Esophagus squamous epithelium (tissue), 5 donors: ENCODE measurements at regions not wholly inside any gene's neighbourhood (a gene's known extent, or its start where the extent isn't known, plus 50 kb on each side); places are given as distances from the start of the nearest gene placed in this dataset.

Experiments
- DNase-seq: peaks from one replicate; lab custom pipeline; 2025; lab: John Stamatoyannopoulos, UW
- H3K27ac ChIP-seq, 4 donors: fragments of 200-600 bp; sonication (generic); one replicate each; pipeline ENCODE4 v1.5.1; 2016 to 2019; ENCODE audit warnings: mild to moderate bottlenecking in 1 of 4
- H3K27me3 ChIP-seq, 4 donors: fragments of 200-600 bp; sonication (generic); 1 replicate in 3 of 4; 2 replicates in 1 of 4; pipeline versions ENCODE4 v1.5.1 to v1.6.0; 2017 to 2021; ENCODE audit warnings: antibody characterized with exemption in 1 of 4
- H3K36me3 ChIP-seq, 3 donors: fragments of 200-600 bp; sonication (generic); one replicate each; pipeline ENCODE4 v1.5.1; 2016 to 2019
- H3K4me1 ChIP-seq, 3 donors: fragments of 200-600 bp; sonication (generic); one replicate each; pipeline ENCODE4 v1.5.1; 2017 to 2019
- H3K4me3 ChIP-seq, 4 donors: fragments of 200-600 bp; sonication (generic); 1 replicate in 3 of 4; 2 replicates in 1 of 4; pipeline ENCODE4 v1.5.1; 2016 to 2019; ENCODE audit warnings: mild to moderate bottlenecking in 2 of 4, moderate library complexity in 1 of 4
- H3K9me3 ChIP-seq, 3 donors: fragments of 200-600 bp; sonication (generic); one replicate each; pipeline ENCODE4 v1.5.1; 2016 to 2019
- POLR2A ChIP-seq, 4 donors: fragments of 450-650 bp; IDR thresholded peaks; one replicate each; pipeline ENCODE4 v1.6.1; 2017; ENCODE audit warnings: antibody characterized with exemption in 4 of 4, mild to moderate bottlenecking in 4 of 4, moderate library complexity in 3 of 4
- WGBS, 2 donors: methylation state at CpG; one replicate each; pipeline ENCODE4 v1.1.5; 2018; 5-methylcytosine and 5-hydroxymethylcytosine counted together
- intact Hi-C: fragments of 100-400 bp; cut with DNase I; formaldehyde crosslinking; loops from one replicate; pipeline ENCODE4 v1.15.0; 2022
- TF ChIP-seq, protein P1 (sequence below), 6 experiments: fragments of 450-650 bp in 4 of 6; fragments of 200-600 bp in 2 of 6; sonication (generic) in 2 of 6; IDR thresholded peaks; one replicate each; pipeline ENCODE4 v1.5.1; 2016 to 2019; ENCODE audit warnings: antibody characterized with exemption in 6 of 6, mild to moderate bottlenecking in 4 of 6, moderate library complexity in 4 of 6
- donor health status: DM: yes; HTN: yes; CAD: no.

DNA sequence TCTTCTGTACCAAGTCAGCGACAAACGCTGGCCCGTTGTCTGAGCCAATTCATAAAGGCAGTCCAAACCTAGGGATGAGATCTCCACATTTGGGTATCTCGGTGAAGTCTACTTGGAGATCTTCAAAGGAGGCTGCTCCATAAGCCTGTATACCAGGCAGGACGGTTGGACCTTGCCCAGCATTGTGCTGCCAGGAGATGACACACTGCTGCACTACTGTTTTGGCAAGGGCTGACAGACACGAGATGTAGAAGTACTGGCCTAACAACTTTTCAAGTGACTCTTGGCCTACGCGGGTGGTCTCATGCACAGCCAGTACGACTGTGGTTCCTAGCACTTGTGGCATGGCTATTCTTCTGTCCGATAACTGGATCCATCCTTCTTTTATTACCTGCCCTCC lies 135.3 kb downstream of the SLC38A6 start:
- no peak for TF ChIP-seq POLR2A (IDR thresholded peaks at IDR 0.05)
- TF ChIP-seq, protein P1, sequence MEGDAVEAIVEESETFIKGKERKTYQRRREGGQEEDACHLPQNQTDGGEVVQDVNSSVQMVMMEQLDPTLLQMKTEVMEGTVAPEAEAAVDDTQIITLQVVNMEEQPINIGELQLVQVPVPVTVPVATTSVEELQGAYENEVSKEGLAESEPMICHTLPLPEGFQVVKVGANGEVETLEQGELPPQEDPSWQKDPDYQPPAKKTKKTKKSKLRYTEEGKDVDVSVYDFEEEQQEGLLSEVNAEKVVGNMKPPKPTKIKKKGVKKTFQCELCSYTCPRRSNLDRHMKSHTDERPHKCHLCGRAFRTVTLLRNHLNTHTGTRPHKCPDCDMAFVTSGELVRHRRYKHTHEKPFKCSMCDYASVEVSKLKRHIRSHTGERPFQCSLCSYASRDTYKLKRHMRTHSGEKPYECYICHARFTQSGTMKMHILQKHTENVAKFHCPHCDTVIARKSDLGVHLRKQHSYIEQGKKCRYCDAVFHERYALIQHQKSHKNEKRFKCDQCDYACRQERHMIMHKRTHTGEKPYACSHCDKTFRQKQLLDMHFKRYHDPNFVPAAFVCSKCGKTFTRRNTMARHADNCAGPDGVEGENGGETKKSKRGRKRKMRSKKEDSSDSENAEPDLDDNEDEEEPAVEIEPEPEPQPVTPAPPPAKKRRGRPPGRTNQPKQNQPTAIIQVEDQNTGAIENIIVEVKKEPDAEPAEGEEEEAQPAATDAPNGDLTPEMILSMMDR (IDR thresholded peaks at IDR 0.05): no peak
- Histone ChIP-seq H3K4me1 (no peaks in the 10 kb centered on the region), H3K9me3 (peaks cover 0 to 14% (median 13%) of the 10 kb centered on the region in 3 donors), H3K36me3 (no peaks in the 10 kb centered on the region), H3K27ac (no peak overlapping the region), H3K4me3 (no peak overlapping the region), H3K27me3 (peaks cover 0 to 15% (median 0%) of the 10 kb centered on the region in 4 donors)
- intact Hi-C loops: no loop called here
- DNase-seq: no peak
- WGBS, 2 donors: 76 to 85% methylated on average over 6 of the region's 10 CpGs

DNA sequence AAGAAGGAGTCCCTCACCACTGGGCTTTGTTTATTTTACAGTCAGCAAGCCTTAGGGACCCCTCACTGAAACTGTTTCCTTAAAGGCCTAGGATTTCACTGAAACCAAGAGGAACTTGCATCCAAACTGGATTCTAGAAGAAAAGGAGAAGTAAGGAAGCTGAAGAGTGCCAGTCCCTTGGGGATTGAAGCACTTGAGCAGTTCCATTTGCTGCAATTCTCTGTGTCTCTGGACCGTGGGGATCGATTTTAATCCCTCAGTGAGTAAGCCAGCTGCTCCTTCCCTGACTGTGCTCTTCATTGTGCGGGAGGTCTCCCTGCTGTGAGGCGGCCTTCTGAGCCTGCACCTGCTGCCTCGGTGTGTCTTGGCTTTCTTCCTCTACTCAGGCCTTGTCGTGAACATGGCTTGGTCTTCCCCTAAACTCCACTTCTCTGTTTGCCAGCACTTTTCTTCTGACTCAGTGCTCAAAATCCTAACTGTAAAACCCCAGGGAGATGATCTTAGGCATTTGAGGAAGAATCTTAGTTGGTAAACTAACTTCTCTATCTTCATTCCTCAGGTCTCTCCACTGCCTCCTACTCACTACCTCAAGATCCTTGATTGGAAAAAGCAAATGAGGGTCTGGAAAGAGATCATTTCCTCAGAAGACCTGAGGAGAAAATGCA lies 132.6 kb downstream of the SLC38A6 start:
- Histone ChIP-seq H3K4me3 (no peak overlapping the region), H3K9me3 (peaks cover 0 to 13% (median 10%) of the 10 kb centered on the region in 3 donors), H3K27ac (no peak overlapping the region), H3K27me3 (peaks cover 0 to 22% (median 0%) of the 10 kb centered on the region in 4 donors), H3K36me3 (no peaks in the 10 kb centered on the region), H3K4me1 (no peaks in the 10 kb centered on the region)
- TF ChIP-seq POLR2A (IDR thresholded peaks at IDR 0.05): no peak
- TF ChIP-seq, protein P1 (IDR thresholded peaks at IDR 0.05): no peak
- intact Hi-C loops: no loop called here
- no peak for DNase-seq
- WGBS, 2 donors: 64 to 65% methylated on average over 6 of the region's 6 CpGs

DNA sequence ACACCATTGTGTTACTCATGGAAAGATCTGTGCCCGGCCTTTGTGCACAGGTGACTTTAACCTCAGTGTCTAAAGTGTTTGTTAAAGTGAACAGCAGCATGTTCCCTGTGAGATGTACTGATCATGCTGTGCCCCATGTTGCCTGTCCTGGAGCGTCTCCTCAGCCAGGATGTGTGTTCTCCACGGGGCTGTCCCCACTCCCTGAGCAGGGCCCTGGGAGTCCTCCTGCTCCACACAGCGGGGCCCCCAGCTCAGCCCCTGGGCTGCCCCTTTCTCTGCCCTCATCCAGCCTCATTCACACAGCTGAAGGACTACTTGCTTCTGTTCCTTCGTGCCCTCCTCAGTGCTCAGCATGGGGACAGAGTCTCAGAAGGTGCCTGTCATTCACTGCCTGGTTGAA lies 131.5 kb downstream of the SLC38A6 start:
- Histone ChIP-seq H3K4me1 (peaks cover 0 to 5% (median 3%) of the 10 kb centered on the region in 3 donors), H3K36me3 (no peaks in the 10 kb centered on the region), H3K4me3 (no peak overlapping the region), H3K27me3 (peaks cover 0 to 22% (median 0%) of the 10 kb centered on the region in 4 donors), H3K27ac (no peak overlapping the region), H3K9me3 (peaks cover 0 to 13% (median 10%) of the 10 kb centered on the region in 3 donors)
- no peak for TF ChIP-seq POLR2A (IDR thresholded peaks at IDR 0.05)
- TF ChIP-seq, protein P1 (IDR thresholded peaks at IDR 0.05): no peak
- no peak for DNase-seq
- intact Hi-C loops: no loop called here
- WGBS, 2 donors: 75 to 89% methylated on average over 2 to 5 of the region's 5 CpGs

DNA sequence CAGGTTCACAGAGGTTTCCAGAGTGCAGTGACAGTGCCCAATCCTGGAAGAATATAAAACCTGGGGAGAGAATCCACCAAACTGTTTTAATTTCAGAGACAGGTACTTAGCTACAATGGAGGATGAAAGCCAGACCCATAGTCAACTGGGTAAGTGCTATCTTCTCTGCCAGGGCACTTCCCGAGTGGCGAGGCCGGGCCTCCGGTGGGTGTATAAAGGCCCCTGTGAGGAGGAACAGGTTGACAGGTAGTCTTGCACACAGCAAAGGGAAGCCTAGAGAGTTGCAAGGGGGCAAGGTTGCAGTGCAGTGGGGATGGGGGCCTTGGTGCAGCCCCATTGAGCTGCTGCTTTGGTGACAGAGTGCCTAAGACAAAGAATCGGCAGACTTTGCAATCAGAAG lies 130.7 kb downstream of the SLC38A6 start:
- WGBS, 2 donors: 89 to 96% methylated on average over 5 of the region's 5 CpGs
- peaks cover 0 to 12% (median 3%) of the 10 kb centered on the region in 3 donors for H3K4me1 ChIP-seq
- intact Hi-C loops: no loop called here
- peaks cover 0 to 22% (median 0%) of the 10 kb centered on the region in 4 donors for H3K27me3 ChIP-seq
- H3K9me3 ChIP-seq: peaks cover 0 to 13% (median 10%) of the 10 kb centered on the region in 3 donors
- TF ChIP-seq POLR2A (IDR thresholded peaks at IDR 0.05): no peak
- TF ChIP-seq, protein P1 (IDR thresholded peaks at IDR 0.05): no peak
- H3K27ac ChIP-seq: no peak overlapping the region
- no peaks in the 10 kb centered on the region for H3K36me3 ChIP-seq
- H3K4me3 ChIP-seq: no peak overlapping the region
- DNase-seq: no peak

DNA sequence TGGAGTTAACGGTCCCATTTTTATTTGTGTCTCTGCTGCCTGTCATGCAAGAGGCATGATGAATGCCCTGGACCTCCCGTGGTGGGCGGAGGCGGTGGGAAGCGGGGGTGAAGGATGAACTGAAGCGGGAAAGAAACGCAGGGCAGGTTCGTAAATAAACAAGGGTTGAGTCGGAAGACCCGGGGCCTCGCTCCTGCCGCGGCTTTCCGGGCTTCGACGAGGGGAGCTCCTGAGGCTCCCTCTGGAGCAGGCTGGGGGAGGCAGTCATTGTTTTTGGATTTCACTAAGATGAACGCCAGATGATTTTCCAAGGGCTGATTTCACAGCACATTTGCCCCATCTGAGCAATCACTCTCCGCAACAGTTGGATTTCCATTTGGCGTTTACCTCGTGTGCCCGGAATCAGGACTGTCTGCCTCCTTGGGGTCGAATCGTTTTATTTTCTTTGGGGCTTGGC lies 130.2 kb downstream of the SLC38A6 start:
- no peak for TF ChIP-seq POLR2A (IDR thresholded peaks at IDR 0.05)
- TF ChIP-seq, protein P1 (IDR thresholded peaks at IDR 0.05): no peak

More for the DNA sequence above, 130.2 kb downstream of the SLC38A6 start:
- Histone ChIP-seq H3K36me3 (no peaks in the 10 kb centered on the region), H3K27me3 (peaks cover 0 to 22% (median 0%) of the 10 kb centered on the region in 4 donors), H3K4me1 (peaks cover 0 to 12% (median 3%) of the 10 kb centered on the region in 3 donors), H3K27ac (no peak overlapping the region), H3K4me3 (no peak overlapping the region), H3K9me3 (peaks cover 0 to 13% (median 10%) of the 10 kb centered on the region in 3 donors)
- intact Hi-C loops: no loop called here
- WGBS, 2 donors: 50 to 55% methylated on average over 19 to 23 of the region's 23 CpGs
- DNase-seq: no peak
